ENCODE measurements at regions not wholly inside any gene's neighbourhood (a gene's known extent, or its start where the extent isn't known, plus 50 kb on each side); places are given as distances from the start of the nearest gene placed in this dataset.

DNA sequence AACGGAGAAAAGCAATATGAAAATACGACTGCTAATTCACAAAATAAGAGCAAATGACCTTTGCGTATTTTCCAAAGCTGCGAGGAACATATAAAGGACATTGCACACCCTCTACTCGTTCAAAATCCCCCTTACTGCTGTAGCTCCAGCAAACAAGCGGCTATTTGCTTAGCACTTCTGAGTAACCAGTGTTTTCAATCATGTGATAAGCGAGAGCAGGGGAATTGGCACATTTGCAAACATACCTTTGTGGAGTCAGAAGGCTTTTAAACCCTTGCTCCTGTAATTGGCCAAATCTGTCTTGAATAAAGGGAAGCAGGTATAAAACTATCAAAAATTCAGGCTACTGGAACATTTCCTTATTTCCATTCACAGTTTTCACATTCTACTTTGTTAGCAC lies 610.2 kb downstream of the UBE2NL start:
- TF ChIP-seq, protein P1, sequence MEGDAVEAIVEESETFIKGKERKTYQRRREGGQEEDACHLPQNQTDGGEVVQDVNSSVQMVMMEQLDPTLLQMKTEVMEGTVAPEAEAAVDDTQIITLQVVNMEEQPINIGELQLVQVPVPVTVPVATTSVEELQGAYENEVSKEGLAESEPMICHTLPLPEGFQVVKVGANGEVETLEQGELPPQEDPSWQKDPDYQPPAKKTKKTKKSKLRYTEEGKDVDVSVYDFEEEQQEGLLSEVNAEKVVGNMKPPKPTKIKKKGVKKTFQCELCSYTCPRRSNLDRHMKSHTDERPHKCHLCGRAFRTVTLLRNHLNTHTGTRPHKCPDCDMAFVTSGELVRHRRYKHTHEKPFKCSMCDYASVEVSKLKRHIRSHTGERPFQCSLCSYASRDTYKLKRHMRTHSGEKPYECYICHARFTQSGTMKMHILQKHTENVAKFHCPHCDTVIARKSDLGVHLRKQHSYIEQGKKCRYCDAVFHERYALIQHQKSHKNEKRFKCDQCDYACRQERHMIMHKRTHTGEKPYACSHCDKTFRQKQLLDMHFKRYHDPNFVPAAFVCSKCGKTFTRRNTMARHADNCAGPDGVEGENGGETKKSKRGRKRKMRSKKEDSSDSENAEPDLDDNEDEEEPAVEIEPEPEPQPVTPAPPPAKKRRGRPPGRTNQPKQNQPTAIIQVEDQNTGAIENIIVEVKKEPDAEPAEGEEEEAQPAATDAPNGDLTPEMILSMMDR (conservative IDR thresholded peaks at IDR 0.05; ENCODE audit: low read depth, low read length): no peak
- TF ChIP-seq EZH2 (IDR thresholded peaks at IDR 0.05; ENCODE audit: low read length, unreplicated experiment): no peak

Measured in PC-3 (cell line).